ENCODE measurements at regions not wholly inside any gene's neighbourhood (a gene's known extent, or its start where the extent isn't known, plus 50 kb on each side); places are given as distances from the start of the nearest gene placed in this dataset.

GRCh38 chr6:9566096-9566495 is 848.8 kb downstream of the TFAP2A start:
- TF ChIP-seq EP300 (IDR thresholded peaks at IDR 0.05; ENCODE audit: borderline replicate concordance) = no peak
- no peak for TF ChIP-seq YY1 (IDR thresholded peaks at IDR 0.05; ENCODE audit: low read depth)
- no peak for TF ChIP-seq MAX (IDR thresholded peaks at IDR 0.05)
- no peak for TF ChIP-seq TAF1 (IDR thresholded peaks at IDR 0.05; ENCODE audit: low read depth)
- TF ChIP-seq CEBPB (IDR thresholded peaks at IDR 0.05) = no peak
- no peak for TF ChIP-seq CREB1 (IDR thresholded peaks at IDR 0.05; ENCODE audit: low read depth)
- TF ChIP-seq NFIC (IDR thresholded peaks at IDR 0.05) = no peak

Data from Ishikawa (cell line).